Ovary (tissue), 7 donors: ENCODE measurements at regions not wholly inside any gene's neighbourhood (a gene's known extent, or its start where the extent isn't known, plus 50 kb on each side); places are given as distances from the start of the nearest gene placed in this dataset.

Experiments
- DNase-seq, 5 donors: peaks; one replicate each; pipeline ENCODE4 v3.0.0-alpha.2; 2019 to 2020
- H3K27ac ChIP-seq, 2 donors: fragments of 200-600 bp; one replicate each; pipeline versions ENCODE4 v1.5.1 to v1.8.0; 2019 to 2022
- H3K27me3 ChIP-seq: fragments of 200-600 bp; one replicate; pipeline ENCODE4 v1.8.0; 2022
- H3K36me3 ChIP-seq: fragments of 200-600 bp; sonication (generic); one replicate; pipeline ENCODE4 v1.5.1; 2019
- H3K4me1 ChIP-seq: one replicate; pipeline ENCODE4 v1.8.1; 2013; ENCODE audit warnings: mild to moderate bottlenecking, moderate library complexity; ENCODE audit not compliant: insufficient read depth
- H3K4me3 ChIP-seq: fragments of 200-600 bp; sonication (generic); one replicate; pipeline ENCODE4 v1.5.1; 2017
- H3K9me3 ChIP-seq, 2 donors: fragments of 200-600 bp in 1 of 2; sonication (generic) in 1 of 2; one replicate each; pipeline versions ENCODE4 v1.5.1 to v1.8.1; 2013 to 2019; ENCODE audit warnings: mild to moderate bottlenecking in 1 of 2, moderate library complexity in 1 of 2
- EP300 ChIP-seq: sonication (generic); formaldehyde crosslinking; IDR thresholded peaks from one replicate; pipeline ENCODE4 v1.6.1; 2017; ENCODE audit warnings: antibody characterized with exemption
- POLR2A ChIP-seq: fragments of 450-650 bp; IDR thresholded peaks from one replicate; pipeline ENCODE4 v1.6.1; 2017; ENCODE audit warnings: antibody characterized with exemption, mild to moderate bottlenecking, moderate library complexity
- WGBS, 3 donors: extraction: QIAGEN DNeasy Blood & Tissue Kit in 1 of 3; methylation state at CpG; one replicate each; pipeline versions ENCODE4 v1.1.5 to v1.1.7; 2013 to 2017; 5-methylcytosine and 5-hydroxymethylcytosine counted together
- intact Hi-C, 4 donors: fragments of 100-400 bp; cut with DNase I; formaldehyde crosslinking; loops; one replicate each; pipeline versions ENCODE4 v1.11.0 to v1.15.1; 2022 to 2023
- TF ChIP-seq, protein P1 (sequence below), 3 donors: fragments of 450-650 bp in 2 of 3; fragments of 200-600 bp in 1 of 3; IDR thresholded peaks; one replicate each; pipeline versions ENCODE4 v1.5.1 to v1.8.0; 2016 to 2022; ENCODE audit warnings: antibody characterized with exemption in 3 of 3, mild to moderate bottlenecking in 1 of 3
- donor health status: DM: no; HTN: no; CAD: no; lungs with moderate emphysema.
- donor health status: DM: no; HTN: no; CAD: no.
- donor health status: Bipolar disorder and iron deficiency.
- donor health status: DM: no; HTN: no; CAD: no.
- donor health status: DM: yes; HTN: yes; CAD: no.

DNA sequence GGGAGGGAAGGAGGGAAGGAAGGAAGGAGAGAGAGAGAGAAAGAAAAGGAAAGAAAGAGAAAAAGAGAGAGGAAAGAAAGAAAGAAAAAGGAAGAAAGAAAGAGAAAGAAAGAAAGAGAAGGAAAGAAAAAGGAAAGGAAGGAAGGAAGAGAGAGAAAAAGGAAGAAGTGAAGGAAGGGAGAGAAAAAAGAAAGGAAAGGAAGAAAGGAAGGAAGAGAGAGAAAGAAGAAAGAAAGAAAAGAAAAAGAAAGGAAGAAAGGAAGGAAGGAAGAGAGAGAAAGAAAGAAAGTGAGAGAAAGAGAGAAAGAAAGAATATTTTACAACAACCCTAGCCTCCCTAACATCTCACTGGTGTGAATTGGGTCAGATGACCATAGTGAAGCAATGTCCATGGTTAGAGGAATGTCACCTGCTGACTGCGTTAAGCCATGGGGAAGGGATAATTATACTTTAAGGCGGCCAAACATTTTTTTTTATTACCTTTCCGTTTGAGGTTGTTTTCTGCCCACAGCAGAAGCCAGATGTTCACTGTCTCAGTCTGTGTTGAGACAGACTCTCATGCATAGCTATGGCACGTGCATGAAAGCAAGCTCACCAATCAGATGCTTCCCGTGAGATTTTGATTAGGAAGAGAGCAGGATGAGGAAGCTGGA lies 76.4 kb downstream of the SNRPE start:
- 17 to 30% (median 22%) methylated on average over 5 of the region's 5 CpGs for WGBS, 3 donors
- DNase-seq = no peak
- H3K36me3 ChIP-seq = no peaks in the 10 kb centered on the region
- H3K27ac ChIP-seq = no peak overlapping the region
- no peaks in the 10 kb centered on the region for H3K27me3 ChIP-seq
- no peak overlapping the region for H3K4me3 ChIP-seq
- TF ChIP-seq EP300 (no peak), POLR2A (no peak)
- TF ChIP-seq, protein P1, sequence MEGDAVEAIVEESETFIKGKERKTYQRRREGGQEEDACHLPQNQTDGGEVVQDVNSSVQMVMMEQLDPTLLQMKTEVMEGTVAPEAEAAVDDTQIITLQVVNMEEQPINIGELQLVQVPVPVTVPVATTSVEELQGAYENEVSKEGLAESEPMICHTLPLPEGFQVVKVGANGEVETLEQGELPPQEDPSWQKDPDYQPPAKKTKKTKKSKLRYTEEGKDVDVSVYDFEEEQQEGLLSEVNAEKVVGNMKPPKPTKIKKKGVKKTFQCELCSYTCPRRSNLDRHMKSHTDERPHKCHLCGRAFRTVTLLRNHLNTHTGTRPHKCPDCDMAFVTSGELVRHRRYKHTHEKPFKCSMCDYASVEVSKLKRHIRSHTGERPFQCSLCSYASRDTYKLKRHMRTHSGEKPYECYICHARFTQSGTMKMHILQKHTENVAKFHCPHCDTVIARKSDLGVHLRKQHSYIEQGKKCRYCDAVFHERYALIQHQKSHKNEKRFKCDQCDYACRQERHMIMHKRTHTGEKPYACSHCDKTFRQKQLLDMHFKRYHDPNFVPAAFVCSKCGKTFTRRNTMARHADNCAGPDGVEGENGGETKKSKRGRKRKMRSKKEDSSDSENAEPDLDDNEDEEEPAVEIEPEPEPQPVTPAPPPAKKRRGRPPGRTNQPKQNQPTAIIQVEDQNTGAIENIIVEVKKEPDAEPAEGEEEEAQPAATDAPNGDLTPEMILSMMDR (IDR thresholded peaks at IDR 0.05) = no peak
- intact Hi-C loops = no loop called here
- H3K9me3 ChIP-seq = no peaks in the 10 kb centered on the region
- H3K4me1 ChIP-seq = no peaks in the 10 kb centered on the region

DNA sequence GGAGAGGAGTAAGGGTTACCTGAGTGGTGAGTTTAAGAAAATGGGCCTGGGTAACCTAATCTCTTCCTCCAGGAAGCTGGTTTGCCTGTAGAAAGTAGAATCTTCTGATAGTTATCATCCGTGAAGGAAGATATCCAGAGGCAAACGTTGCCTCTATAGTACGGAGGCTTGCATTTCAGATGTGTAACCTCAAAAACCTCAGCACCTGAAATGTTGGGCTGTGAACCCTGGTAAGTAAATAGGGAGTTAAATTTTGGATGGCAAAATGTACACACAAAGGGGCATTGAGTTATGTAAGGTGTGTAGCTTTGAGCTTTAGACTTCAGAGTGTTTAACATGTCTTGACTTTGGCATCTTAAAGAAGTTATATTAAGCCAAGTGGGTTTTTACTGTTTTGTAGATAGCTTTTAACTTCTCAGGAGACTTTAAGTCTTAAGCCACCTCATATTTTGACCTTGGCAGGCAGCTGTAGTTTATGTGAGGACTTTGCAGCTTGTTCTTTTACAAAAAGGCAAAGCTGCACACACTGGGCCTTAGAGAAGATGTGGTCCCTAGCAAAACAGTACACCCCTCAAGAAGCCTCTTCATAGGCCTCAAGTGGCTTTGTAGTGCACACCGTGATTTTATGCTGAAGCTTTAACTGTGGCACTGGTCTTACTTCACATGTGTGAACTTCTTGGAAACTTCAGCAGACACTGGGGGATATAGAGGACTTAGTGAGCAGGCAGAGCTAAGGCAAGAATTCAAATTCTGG lies 83.4 kb downstream of the SNRPE start:
- 67 to 73% (median 73%) methylated on average over 4 of the region's 4 CpGs for WGBS, 3 donors
- H3K27ac ChIP-seq = no peak overlapping the region
- intact Hi-C loops = no loop called here

DNA sequence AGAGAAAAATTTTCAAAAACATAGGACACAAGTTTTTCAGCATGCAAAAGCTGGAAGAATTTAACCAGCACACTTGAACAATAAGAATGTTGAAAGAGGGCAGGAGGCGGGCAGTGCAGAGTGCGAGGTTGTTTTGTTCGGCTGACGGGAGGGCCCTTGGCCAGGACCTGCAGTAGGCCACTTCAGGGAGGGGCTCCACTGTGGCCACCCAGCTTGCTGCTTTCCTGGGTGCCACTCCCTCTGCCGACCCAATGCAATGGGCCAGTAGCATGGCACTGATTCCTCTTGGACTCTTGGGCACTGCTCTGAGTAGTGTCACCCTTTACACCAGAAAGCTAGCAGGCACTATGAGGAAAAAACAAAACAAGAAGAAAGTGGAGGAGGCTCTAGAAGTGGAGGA lies 92.9 kb downstream of the SNRPE start:
- Histone ChIP-seq H3K9me3 (no peaks in the 10 kb centered on the region), H3K27ac (no peak overlapping the region), H3K4me3 (no peak overlapping the region), H3K36me3 (no peaks in the 10 kb centered on the region), H3K27me3 (no peaks in the 10 kb centered on the region), H3K4me1 (no peaks in the 10 kb centered on the region)
- intact Hi-C loops = no loop called here
- WGBS, 3 donors = 94 to 95% (median 95%) methylated on average over 5 of the region's 5 CpGs
- TF ChIP-seq, protein P1 (IDR thresholded peaks at IDR 0.05) = no peak
- TF ChIP-seq EP300 (no peak), POLR2A (no peak)
- DNase-seq = no peak

More for the DNA sequence above, 83.4 kb downstream of the SNRPE start:
- H3K36me3 ChIP-seq = no peaks in the 10 kb centered on the region
- H3K4me1 ChIP-seq = no peaks in the 10 kb centered on the region
- no peak for DNase-seq
- H3K9me3 ChIP-seq = no peaks in the 10 kb centered on the region
- TF ChIP-seq, protein P1 (IDR thresholded peaks at IDR 0.05) = no peak
- TF ChIP-seq POLR2A = no peak
- no peak for TF ChIP-seq EP300
- H3K4me3 ChIP-seq = no peak overlapping the region
- no peaks in the 10 kb centered on the region for H3K27me3 ChIP-seq

DNA sequence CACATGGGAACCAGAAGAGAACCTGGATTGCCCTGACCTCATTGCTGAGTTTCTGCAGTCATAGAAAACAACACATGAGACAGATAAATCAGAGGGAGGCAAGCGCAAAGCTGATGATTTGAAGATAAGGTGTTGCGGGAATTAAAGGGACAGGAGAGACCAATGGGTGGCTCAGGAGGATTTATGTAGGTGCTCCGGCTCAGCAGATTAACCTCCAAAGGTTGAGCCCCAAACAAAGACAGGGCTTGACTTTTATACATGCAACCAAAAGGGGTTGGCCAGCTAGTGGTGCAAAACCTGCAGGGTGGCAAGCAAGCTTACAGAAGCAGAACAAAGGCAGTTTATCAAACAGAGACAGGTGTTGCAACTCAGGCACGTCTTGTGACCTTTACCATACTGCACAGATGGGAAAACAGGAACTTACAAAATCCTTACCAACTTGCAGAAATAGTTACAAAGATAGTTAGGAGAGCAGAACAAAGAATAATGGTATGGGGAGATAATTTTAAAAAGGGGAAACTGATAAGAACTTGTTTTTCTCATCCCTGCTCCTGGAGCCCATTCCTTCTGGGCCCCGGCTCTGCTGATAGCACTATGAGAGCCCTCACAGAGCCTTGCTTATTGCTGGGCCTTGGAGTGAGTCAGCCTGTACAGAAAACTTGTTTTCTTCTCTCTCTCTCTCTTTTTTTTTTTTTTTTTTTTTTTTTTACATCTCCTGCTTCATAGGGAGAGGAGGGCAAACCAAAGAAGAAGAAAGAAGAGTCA lies 93.6 kb downstream of the SNRPE start:
- no peak overlapping the region for H3K27ac ChIP-seq
- intact Hi-C loops = no loop called here
- TF ChIP-seq EP300 (no peak), POLR2A (no peak)
- TF ChIP-seq, protein P1 (IDR thresholded peaks at IDR 0.05) = no peak
- no peaks in the 10 kb centered on the region for H3K4me1 ChIP-seq
- H3K36me3 ChIP-seq = no peaks in the 10 kb centered on the region
- H3K27me3 ChIP-seq = no peaks in the 10 kb centered on the region
- WGBS, 3 donors = 69 to 81% (median 70%) methylated on average over 5 of the region's 5 CpGs
- no peaks in the 10 kb centered on the region for H3K9me3 ChIP-seq
- no peak for DNase-seq
- no peak overlapping the region for H3K4me3 ChIP-seq
